Fibroblast of lung (primary cell): ENCODE measurements at regions not wholly inside any gene's neighbourhood (a gene's known extent, or its start where the extent isn't known, plus 50 kb on each side); places are given as distances from the start of the nearest gene placed in this dataset.

ENCODE experiments used
- EZH2 ChIP-seq: IDR thresholded peaks from 2 replicates; pipeline ENCODE4 v1.5.1; 2012; ENCODE audit warnings: low read length, control low read depth, mild to moderate bottlenecking; ENCODE audit errors: missing control alignments
- TF ChIP-seq, protein P1 (sequence below), 2 donors: IDR thresholded peaks in 1 of 2; conservative IDR thresholded peaks in 1 of 2; 1 replicate in 1 of 2; 2 replicates in 1 of 2; pipeline ENCODE4 v1.5.1; 2011 to 2012; ENCODE audit warnings: low read length in 2 of 2, control low read depth in 1 of 2, inconsistent platforms in 1 of 2, low read depth in 1 of 2, mild to moderate bottlenecking in 1 of 2

GRCh38 chr21:38909929-38910328 is 104.2 kb downstream of the ETS2 start:
- TF ChIP-seq, protein P1, sequence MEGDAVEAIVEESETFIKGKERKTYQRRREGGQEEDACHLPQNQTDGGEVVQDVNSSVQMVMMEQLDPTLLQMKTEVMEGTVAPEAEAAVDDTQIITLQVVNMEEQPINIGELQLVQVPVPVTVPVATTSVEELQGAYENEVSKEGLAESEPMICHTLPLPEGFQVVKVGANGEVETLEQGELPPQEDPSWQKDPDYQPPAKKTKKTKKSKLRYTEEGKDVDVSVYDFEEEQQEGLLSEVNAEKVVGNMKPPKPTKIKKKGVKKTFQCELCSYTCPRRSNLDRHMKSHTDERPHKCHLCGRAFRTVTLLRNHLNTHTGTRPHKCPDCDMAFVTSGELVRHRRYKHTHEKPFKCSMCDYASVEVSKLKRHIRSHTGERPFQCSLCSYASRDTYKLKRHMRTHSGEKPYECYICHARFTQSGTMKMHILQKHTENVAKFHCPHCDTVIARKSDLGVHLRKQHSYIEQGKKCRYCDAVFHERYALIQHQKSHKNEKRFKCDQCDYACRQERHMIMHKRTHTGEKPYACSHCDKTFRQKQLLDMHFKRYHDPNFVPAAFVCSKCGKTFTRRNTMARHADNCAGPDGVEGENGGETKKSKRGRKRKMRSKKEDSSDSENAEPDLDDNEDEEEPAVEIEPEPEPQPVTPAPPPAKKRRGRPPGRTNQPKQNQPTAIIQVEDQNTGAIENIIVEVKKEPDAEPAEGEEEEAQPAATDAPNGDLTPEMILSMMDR (conservative IDR thresholded peaks at IDR 0.05 in 1 of 2, IDR thresholded peaks at IDR 0.05 in 1 of 2; ENCODE audit: low read depth in 1 of 2, low read length in 2 of 2): no peak
- TF ChIP-seq EZH2: no peak
